GM19043 (cell line): ENCODE measurements at regions not wholly inside any gene's neighbourhood (a gene's known extent, or its start where the extent isn't known, plus 50 kb on each side); places are given as distances from the start of the nearest gene placed in this dataset.

Experiments
- ATAC-seq: cut with Tn5 transposase; IDR thresholded peaks from one replicate; pipeline ENCODE4 v1.9.1; 2021; ENCODE audit warnings: low read depth; ENCODE audit not compliant: unreplicated experiment

DNA sequence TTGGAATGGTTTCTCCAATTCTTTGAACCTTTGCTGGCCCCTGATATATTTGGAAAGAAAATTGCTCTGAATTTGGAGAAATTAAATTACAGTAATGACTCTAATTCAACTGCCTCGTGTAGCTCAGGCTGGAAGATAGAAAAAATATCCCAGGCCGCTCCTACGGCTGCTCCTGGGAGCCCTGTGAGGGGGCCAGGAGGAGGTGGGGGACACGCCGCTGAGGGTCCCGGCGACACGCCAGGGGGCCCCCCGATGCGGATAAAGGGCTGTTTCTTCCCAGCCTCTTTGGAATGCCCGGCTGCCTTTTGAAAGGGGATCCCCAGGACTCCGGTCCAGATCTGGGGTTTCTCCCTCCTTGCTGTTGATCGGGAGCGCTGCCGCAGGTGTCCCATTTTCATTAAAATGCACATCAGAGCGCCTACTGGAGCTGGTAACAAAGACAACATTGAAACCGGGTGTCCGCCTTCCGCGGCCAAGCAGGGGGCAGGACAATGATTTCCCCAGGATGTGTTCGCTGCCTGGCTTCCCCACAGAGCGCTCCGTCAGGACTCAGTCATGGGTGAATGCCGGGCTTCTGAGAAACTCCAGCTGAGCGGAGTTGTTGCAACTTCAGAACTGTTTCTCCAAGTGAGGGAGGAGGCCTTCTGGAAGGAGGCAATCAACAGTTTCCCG, 200.1 kb upstream of the KBTBD8 start:
- no peak for ATAC-seq

- no peak for ATAC-seq
These were observed 197.1 kb upstream of the KBTBD8 start for GRCh38 chr3:66800941-66801545.

DNA sequence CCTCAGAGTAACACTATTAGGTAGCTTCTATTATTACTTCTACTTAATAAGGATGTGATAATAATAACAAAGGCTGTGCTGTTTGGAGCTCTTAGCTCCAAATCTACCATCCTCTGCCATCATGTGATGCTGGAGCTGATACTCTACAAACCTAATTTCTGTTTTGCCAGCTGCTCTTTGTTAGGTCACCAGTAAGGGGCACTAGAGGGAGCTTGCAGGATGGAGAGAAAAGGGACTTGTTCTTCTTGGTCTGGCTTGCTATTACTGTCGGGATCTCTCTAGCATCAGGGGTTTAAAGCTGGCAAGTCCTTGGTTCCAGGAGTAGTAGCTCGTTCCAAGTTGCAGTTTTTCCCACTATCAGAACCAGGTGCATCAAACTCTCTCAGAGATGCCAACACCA, 194.9 kb upstream of the KBTBD8 start:
- ATAC-seq, result no peak

DNA sequence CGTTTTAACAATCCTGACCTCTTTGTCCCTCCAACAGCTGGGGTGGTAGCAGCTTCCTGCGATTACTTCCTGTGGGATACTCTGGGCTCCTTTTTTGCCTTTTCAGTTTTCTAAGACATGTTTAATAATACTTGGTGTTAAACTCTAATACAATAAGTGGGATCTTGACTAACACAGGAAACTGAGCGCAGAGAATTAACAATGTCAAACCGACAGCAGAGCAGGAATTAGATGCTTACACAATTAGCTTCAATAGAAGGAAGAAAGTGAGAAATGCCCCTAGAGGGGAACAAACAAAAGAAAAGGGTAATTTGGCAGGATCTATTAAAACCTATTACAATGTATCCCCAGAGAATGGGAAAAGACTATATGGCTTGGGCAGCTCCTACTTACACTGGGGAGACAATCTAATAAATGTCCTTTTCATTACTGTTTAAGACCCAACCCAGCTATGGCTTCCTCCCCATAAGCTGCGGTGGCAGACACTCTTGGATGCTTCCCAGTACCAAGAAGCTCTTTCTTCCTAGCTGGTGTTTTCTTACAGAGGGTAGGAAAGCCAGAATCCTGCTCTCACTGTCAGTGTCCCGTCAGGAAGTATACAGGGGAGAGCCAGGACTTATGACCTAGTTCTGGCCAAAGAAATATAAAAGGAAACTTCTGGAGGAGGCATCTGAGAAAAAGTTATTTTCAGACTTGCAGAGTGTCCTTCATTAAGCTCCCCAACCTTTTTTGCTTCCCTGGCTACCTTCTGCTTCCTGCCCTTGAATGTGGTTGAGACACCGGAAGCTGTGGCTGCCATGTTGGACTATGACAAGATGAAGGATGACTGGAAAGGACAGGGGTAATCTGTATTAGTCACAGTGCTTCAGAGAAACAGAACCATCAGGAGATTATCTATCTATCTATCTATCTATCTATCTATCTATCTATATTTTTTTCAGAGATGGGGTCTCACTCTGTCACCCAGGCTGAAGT, 194.1 kb upstream of the KBTBD8 start:
- no peak for ATAC-seq

- no peak for ATAC-seq
These were observed 189.1 kb upstream of the KBTBD8 start for GRCh38 chr3:66808891-66809594.

- no peak for ATAC-seq
These were observed 188.5 kb upstream of the KBTBD8 start for GRCh38 chr3:66809595-66809958.

GRCh38 chr3:66812136-66812535, 186.0 kb upstream of the KBTBD8 start:
- ATAC-seq, result no peak

- ATAC-seq, result no peak
These were observed 185.4 kb upstream of the KBTBD8 start for GRCh38 chr3:66812741-66813140.

- ATAC-seq, result no peak
These were observed 181.9 kb upstream of the KBTBD8 start for GRCh38 chr3:66816090-66816761.

DNA sequence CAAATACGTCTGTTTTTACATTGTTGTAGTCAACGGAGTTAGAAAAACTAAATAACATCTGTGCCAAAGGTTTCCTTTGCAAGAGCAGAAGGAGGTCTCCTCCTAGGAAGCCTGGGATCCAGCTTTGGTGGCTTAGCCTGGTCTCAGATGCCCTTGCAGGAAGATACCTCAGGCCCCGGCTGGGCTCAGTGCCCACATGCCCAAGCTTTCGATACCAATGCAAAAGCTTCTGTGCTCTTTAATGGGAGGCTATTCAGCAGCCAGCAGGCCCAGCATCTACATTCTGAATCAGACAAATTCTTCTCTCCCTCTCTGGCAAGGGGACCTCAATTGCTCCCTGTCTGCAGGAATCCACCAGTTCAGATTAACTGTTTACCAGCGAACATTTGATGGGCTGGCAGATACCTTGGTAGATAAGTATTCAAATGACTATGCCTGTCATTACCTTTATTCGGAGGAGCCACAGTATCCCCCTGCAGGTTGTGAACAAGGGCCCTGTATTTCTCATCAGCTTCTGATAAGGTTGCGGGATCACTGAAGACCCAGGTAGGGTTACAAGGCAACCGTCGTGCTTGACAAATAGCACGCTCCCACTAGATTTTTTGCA, 180.1 kb upstream of the KBTBD8 start:
- no peak for ATAC-seq

DNA sequence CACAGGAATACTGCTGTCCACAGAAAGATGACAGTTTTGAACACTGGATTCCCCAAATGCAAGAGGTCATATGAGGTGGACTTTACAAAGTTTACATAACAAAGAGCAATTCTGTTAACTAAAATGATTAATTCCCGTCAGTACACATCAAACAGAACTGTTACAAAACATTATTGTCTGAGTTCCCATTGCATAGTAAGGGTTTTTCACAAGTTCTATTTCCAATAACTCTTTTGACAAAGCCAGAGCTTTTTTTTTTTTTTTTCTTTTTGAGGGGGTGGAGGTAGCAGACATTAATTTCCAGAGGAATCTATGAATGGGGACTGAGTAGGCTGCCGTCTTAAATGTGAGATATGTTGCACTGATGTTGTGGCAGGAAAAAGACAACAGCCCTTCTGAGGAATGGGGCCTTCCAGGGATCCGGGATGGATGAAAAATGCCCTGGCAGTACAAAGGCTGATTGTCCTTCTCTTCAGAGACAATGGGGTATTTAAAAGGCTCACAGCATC, 178.1 kb upstream of the KBTBD8 start:
- no peak for ATAC-seq

GRCh38 chr3:66822186-66823008, 175.7 kb upstream of the KBTBD8 start:
- peak; percentile 89 for ATAC-seq

DNA sequence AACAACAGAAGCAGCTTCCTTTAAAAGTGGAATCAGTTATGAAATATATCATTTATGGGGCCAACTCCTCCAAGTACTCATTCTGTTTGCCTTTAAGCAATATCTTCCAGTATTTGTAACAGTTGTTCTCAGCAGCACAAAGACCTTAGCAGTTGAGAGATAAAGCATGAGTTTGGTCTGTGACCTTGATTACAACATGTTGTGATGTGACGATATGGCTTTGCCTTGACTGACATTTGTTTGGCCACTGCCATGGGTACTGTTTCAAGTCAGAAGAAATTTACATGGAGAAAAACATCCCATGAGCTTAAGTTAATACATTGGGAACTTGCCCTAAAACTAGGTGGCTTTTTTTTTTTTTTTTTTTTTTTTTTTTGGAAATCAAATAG, 175.1 kb upstream of the KBTBD8 start:
- ATAC-seq, result no peak

GRCh38 chr3:66823532-66823931, 174.6 kb upstream of the KBTBD8 start:
- ATAC-seq, result no peak

DNA sequence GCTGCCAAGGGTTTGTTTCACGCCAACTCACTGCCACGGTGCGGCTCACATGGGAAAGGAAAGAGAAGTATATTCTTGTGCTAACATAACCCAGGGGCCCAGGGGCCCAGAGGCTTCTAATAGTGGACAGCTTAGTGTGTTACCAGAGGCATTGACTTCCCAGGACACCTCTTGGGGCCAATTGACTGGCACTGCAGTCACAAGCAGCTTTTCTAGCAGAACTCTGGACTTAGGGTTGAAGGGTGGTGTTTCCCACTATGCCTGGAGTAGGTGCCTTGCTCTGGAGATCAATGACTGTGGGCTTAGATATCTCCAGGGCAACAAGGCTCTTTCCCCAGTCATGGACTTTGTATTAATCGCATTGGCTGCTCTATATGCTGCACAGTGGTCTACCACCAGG, 172.7 kb upstream of the KBTBD8 start:
- ATAC-seq, result no peak

- ATAC-seq, result no peak
These were observed 170.4 kb upstream of the KBTBD8 start for GRCh38 chr3:66827726-66828125.

GRCh38 chr3:66828303-66828702, 169.8 kb upstream of the KBTBD8 start:
- no peak for ATAC-seq

DNA sequence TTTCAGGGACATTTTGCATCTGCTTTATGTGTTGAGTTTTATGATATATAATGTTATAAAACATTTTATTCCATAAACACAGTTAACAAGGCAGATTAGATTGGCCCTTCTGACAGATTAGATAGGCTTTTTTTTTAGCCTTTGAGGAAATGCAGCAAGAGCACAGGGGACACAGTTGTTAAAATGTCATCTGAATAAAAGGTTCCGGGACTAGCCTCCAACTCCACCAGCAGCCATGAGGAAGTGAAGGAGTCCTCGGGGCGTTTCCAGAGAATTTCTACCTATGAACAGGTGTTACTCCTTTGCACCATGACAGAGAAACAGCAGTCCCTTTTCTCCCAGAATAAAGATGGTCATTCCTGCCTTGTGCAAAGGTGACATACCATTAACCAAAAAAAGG, 167.8 kb upstream of the KBTBD8 start:
- no peak for ATAC-seq

DNA sequence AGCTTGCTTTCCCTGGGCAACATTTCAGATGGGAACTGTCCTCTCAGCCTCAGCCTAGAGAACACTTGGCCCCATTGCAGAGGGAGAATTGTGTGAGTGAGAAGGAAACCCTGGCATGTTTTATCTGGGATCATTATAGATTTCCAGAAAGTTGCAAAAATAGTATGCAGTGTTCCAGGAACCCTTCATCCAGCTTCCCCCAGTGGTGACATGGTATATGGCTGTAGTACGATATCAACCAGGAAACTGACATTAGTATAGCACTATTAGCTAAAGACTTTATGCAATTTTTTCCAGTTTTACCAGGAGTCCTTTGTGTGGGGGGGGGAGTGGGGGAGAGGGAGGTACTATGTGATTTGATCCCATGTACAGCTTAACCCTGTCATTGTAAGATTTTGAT, 166.2 kb upstream of the KBTBD8 start:
- ATAC-seq, result no peak
